Renal cortical epithelial cell (primary cell): ENCODE measurements at regions not wholly inside any gene's neighbourhood (a gene's known extent, or its start where the extent isn't known, plus 50 kb on each side); places are given as distances from the start of the nearest gene placed in this dataset.
A peak's percentile ranks its signal among the peaks of the same experiment; 100 is the strongest.

Experiments used
- DNase-seq: peaks from one replicate; pipeline ENCODE4 v3.0.0-alpha.2; 2011; ENCODE audit warnings: low read depth

DNA sequence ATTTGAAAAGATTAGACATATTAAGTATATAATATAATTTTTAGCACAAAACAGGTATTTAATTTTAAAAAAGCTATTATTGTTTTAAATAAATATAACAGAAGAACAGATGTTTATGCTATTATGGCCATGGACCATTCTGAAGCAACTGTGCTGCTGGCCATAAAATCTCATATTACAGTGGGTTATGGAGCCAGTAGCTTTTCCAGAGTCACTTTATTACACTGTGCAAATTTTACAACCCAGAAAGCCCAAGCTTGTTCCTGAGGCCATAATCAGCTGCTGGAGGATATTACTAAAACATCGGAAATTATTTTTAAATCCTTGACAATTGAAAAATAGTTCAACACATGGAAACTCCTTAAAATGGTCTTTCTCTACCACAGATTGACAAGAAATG is 557.3 kb upstream of the KCNMB2 start:
- DNase-seq: no peak

- no peak for DNase-seq
Measured at GRCh38 chr3:177979703-177980102, 556.5 kb upstream of the KCNMB2 start.

- DNase-seq: no peak
Measured at GRCh38 chr3:177981576-177981975, 554.7 kb upstream of the KCNMB2 start.

- DNase-seq: no peak
Measured at GRCh38 chr3:177982034-177982433, 554.2 kb upstream of the KCNMB2 start.

DNA sequence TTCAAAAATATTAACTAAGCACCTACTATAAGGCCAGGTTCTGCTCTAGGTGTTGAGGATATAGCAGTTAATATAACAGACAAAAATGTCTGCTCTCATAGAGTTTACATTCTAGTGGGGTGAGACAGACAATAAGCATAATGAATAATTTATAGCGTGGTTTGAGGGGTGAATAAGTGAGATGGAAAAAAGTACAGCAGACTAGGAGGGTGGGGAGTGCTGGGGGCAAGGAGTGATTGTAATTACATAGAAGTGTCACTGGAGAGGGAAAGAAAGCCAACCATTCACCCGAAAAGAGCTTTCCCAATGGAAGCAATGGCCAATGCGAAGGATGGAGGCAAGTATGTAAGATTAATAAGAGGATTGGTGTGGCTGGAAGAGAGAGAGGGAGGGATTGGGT is 552.9 kb upstream of the KCNMB2 start:
- no peak for DNase-seq

DNA sequence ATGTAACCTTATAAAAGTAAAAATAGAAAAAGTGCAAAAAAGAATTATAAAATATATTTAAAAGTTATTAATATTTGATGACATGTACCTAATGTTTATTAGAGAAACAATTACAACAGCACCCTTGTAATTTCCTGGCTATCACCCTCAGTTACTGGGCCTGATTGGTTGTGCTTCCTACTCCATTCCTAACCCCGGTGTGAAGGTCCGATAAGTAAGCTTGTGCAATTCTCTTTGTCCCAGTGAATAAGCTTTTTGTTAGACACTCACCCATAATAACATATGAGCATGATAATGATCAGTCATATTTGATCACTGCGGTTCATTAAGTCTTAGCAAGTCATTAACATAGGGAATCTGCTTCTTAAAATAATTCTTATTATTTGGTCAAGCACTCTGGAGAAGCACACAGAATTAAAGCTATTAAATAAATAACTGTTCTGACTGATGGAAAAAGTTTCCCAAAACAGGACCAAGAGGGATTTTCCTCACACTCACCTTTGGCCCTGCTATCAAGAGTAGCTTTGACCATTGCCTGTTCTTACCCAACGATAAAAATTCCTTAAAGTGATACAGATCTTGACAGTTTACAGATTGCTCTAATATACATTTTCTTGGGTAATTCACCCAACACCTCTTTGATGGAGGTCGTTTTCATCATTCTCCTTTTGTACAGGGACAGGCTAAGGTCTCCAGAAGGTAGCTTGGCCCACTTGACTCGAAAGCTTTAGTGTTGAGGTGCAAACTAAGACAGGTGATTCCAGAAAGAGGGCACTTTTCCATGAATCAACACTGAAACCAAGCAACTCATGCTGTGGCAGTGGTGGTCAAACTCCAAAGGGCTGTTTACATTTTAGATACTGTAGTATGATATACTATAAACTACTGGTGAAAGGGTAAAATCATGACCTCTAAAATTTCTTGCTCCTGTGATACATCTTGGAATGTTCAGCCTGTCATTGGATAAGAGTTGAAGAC is 543.0 kb upstream of the KCNMB2 start:
- no peak for DNase-seq

GRCh38 chr3:177994976-177995375 is 541.3 kb upstream of the KCNMB2 start:
- peak; percentile 22 for DNase-seq

- no peak for DNase-seq
Measured at GRCh38 chr3:177995381-177996085, 540.7 kb upstream of the KCNMB2 start.

GRCh38 chr3:178001670-178002101 is 534.5 kb upstream of the KCNMB2 start:
- no peak for DNase-seq

DNA sequence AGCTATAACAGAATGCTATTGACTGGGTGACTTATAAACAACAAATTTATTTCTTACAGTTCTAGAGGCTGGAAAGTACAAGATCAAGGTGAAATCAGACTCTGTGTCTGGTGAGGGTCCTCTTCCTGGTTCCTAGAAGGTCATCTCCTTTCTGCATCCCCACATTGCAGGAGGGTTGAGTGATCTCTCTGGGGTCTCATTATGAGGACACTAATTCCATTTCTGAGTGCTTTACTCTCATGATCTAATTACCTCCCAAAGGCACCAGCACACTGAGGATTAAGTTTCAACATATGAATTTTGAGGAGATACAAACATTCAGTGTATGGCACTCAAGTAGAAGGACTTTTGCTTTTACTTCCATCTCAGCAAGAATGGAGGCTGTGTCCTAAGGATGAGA is 534.1 kb upstream of the KCNMB2 start:
- DNase-seq: no peak

GRCh38 chr3:178003756-178004155 is 532.5 kb upstream of the KCNMB2 start:
- no peak for DNase-seq

GRCh38 chr3:178005961-178006360 is 530.3 kb upstream of the KCNMB2 start:
- DNase-seq: no peak

GRCh38 chr3:178010306-178010705 is 525.9 kb upstream of the KCNMB2 start:
- no peak for DNase-seq

- no peak for DNase-seq
Measured at GRCh38 chr3:178019645-178020044, 516.6 kb upstream of the KCNMB2 start.

DNA sequence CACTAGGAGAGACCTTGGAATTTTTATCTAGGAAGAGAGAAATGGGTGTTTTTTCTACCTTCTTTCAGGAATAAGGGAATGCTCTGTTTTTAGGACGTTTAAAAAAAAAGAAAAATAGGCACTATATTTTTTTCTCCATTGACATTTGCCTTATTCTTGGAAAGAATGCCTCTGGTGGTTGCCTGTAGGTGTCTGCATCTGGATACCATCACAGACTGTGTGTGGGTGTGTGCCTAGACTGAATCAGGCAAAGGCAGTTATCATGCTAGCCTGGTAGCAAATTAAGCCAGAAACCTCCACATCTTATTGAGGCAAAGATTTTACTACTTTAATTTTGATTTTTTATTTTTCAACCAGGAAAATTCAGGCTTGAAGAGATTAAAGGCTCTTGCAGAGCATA is 513.6 kb upstream of the KCNMB2 start:
- no peak for DNase-seq

DNA sequence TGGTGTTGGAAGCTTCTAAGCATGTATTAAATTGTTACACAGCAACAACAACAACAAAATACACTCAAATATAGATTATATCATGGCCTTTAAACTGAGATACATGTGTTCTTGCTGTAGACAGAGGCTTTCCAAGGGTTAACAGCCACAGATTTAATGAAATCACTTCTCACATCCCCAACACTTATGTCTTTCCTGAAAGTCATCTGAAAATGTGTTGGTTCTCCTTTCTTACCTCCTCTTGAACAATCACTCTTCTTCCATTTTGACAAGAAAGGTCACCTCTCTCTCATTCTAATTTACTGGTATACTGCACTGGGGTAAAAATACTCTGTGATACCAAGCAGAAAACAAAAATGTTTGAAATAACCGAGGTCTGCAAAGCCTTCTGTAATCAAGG is 507.3 kb upstream of the KCNMB2 start:
- no peak for DNase-seq

DNA sequence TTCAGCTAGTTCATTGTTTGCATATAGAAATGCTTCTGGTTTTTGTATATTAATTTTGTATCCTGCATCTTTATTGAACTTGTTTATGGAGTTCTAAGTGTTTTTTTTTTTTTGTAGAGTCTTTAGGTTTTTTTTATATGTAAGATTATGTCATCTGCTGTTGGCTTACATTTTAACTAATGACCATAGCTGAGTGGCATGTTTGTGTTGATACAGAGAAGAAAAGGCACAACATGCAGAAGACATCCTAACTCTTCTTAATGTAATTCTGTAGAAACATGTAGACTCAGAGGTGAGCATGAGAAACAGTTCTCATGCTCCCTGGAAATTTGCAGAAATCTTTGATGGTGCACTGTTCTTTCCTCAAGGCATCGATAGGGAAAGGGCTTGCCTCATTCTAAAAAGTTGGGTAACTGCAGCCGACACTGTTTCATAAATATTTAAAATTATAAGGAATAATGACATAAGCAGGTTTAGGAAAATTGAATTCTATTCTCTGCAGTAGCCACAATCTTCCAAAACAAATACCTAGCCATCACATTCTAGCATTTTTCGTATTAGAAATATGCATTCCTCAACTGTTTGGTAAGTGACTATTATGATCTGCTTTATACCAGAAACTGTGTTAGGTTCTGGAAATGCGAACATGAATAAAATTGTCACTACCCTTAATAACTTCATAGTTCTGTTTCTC is 499.6 kb upstream of the KCNMB2 start:
- peak; percentile 59 for DNase-seq

DNA sequence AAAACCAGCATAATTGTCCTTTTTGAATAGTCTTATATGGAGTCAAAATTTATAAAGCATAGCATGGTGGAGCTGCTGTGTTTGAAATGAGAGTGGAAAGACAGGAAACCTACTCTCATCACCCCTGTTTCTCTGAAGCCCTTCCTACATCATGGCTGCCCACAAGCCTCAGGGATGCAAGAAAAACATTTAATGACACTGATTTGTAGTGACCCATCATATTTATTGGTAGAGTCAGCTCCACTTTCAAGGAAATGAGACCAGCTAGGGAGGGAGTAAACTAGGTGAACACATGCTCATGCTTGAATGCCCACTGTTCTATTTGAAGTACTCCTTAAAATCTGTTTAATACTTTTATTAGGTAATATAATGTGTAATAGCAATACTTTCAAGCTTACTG is 494.3 kb upstream of the KCNMB2 start:
- no peak for DNase-seq

- no peak for DNase-seq
Measured at GRCh38 chr3:178042376-178042775, 493.9 kb upstream of the KCNMB2 start.

DNA sequence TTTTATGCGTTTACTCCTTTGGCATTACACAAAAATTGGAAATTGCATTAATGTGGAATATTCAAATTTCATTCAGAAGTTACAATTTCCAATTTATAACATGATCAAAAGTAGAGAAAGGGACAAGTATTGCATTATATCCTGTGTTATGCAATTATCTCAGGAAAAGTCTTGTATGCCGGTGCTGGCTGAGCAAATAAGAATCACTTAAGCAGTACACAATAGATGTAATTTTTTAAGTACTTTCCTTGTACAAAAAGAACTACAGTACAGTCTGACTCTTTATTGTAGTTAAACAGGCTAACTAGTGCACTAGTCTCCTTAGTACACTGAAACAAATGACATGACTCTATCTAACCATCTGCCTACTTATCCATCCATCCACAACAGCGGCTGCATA is 493.2 kb upstream of the KCNMB2 start:
- DNase-seq: no peak

DNA sequence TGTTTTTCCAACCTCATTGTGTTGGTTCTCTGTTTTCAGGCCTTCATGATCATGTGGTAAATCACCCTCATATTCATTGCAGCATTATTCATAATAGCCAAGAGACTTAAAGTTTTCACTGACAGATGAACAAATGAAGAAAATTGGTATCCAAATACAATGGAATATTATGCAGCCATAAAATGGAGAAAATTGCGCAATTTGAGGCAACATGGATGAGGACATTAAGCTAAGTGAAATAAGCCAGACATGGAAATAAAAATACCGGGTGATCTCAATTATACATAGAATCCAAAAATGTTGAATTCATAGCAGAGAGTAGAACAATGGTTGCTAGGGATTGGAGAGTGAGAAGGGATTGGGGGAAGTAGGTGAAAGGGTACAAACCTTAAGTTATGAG is 491.9 kb upstream of the KCNMB2 start:
- no peak for DNase-seq

DNA sequence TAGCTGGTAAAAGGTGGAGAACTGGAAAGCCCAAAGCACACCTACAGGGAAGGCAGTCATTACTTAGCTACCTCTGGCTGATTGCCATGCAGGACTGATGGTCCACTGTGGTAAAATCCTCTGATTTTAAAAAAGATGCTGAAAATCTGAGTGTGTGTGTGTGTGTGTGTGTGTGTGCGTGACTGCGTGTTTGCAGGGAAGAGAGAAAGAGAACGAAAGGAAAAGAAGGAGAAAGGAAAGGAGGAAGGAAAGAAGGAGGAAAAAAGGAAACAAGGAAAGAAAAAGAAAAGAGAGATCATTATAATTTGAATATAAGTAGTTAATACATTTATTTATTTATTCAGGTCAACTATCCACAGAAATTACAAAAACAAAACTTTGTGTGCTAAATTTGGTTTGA is 488.7 kb upstream of the KCNMB2 start:
- DNase-seq: no peak

DNA sequence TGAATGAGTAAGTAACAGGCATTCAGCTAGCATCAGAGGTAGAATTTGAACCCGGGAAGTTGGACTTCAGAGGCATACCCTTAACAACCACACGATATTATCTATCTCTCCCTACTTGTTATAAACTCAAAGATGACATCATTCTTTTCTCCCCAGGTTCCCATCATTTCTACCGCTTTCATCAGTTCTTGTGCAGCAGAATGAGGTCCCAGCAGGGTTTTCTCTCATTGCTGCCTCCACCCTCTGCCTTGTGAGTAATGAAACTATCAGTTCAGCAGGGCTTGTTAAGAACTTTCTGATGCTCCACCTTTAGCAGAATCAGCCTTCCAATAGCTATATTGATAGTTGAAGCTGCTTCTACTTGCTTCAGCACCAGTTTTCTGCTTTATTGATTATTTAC is 487.5 kb upstream of the KCNMB2 start:
- DNase-seq: no peak
